GM18861 (cell line): ENCODE measurements at regions not wholly inside any gene's neighbourhood (a gene's known extent, or its start where the extent isn't known, plus 50 kb on each side); places are given as distances from the start of the nearest gene placed in this dataset.

Experiments used
- ATAC-seq: cut with Tn5 transposase; IDR thresholded peaks from one replicate; pipeline ENCODE4 v1.9.1; 2021; ENCODE audit not compliant: unreplicated experiment

GRCh38 chr17:79212149-79213087 lies 137.8 kb downstream of the ENGASE start:
- ATAC-seq = no peak

- no peak for ATAC-seq
These were observed 136.6 kb downstream of the ENGASE start for GRCh38 chr17:79211061-79211770.

- ATAC-seq = no peak
These were observed 136.0 kb downstream of the ENGASE start for GRCh38 chr17:79210638-79211037.

- ATAC-seq = no peak
These were observed 133.3 kb downstream of the ENGASE start for GRCh38 chr17:79207960-79208359.

GRCh38 chr17:79205688-79206205 lies 131.1 kb downstream of the ENGASE start:
- ATAC-seq = no peak

GRCh38 chr17:79204261-79204660 lies 129.6 kb downstream of the ENGASE start:
- ATAC-seq = no peak

- no peak for ATAC-seq
These were observed 129.0 kb downstream of the ENGASE start for GRCh38 chr17:79203657-79204056.

GRCh38 chr17:79203016-79203415 lies 128.4 kb downstream of the ENGASE start:
- ATAC-seq = no peak

- ATAC-seq = no peak
These were observed 127.9 kb downstream of the ENGASE start for GRCh38 chr17:79202480-79202879.

- no peak for ATAC-seq
These were observed 127.1 kb downstream of the ENGASE start for GRCh38 chr17:79201536-79202227.

GRCh38 chr17:79201119-79201518 lies 126.5 kb downstream of the ENGASE start:
- ATAC-seq = no peak

GRCh38 chr17:79196913-79197312 lies 122.3 kb downstream of the ENGASE start:
- ATAC-seq = no peak

- ATAC-seq = no peak
These were observed 118.1 kb downstream of the ENGASE start for GRCh38 chr17:79192503-79193351.

- ATAC-seq = no peak
These were observed 116.8 kb downstream of the ENGASE start for GRCh38 chr17:79191270-79191934.

GRCh38 chr17:79189305-79189704 lies 114.7 kb downstream of the ENGASE start:
- ATAC-seq = no peak

- ATAC-seq = no peak
These were observed 114.1 kb downstream of the ENGASE start for GRCh38 chr17:79188685-79189084.

- ATAC-seq = no peak
These were observed 113.4 kb downstream of the ENGASE start for GRCh38 chr17:79188048-79188447.

GRCh38 chr17:79187186-79187585 lies 112.6 kb downstream of the ENGASE start:
- ATAC-seq = no peak

GRCh38 chr17:79186406-79186805 lies 111.8 kb downstream of the ENGASE start:
- no peak for ATAC-seq

- no peak for ATAC-seq
These were observed 111.0 kb downstream of the ENGASE start for GRCh38 chr17:79185671-79186070.
